Epithelial cell of esophagus (primary cell): ENCODE measurements at regions not wholly inside any gene's neighbourhood (a gene's known extent, or its start where the extent isn't known, plus 50 kb on each side); places are given as distances from the start of the nearest gene placed in this dataset.

Source experiments
- DNase-seq: peaks from one replicate; pipeline ENCODE4 v3.0.0; 2010; ENCODE audit warnings: low read depth
- H3K4me3 ChIP-seq: 2 replicates; pipeline ENCODE4 v1.5.1; 2011; ENCODE audit warnings: mild to moderate bottlenecking, low read length, control low read depth
- CTCF ChIP-seq: IDR thresholded peaks from 2 replicates; pipeline ENCODE4 v1.5.1; 2011; ENCODE audit warnings: low read depth, mild to moderate bottlenecking, low read length, control low read depth, inconsistent platforms; ENCODE audit not compliant: insufficient read depth; ENCODE audit errors: missing control alignments

- H3K4me3 ChIP-seq, result no peak overlapping the region
- no peak for TF ChIP-seq CTCF
- DNase-seq, result no peak
Observed at GRCh38 chrX:16312761-16313623, 145.7 kb downstream of the MAGEB17 start.

- H3K4me3 ChIP-seq, result no peak overlapping the region
- no peak for DNase-seq
- no peak for TF ChIP-seq CTCF
Observed at GRCh38 chrX:16316331-16316730, 149.1 kb downstream of the MAGEB17 start.

GRCh38 chrX:16319929-16320328 is 152.6 kb downstream of the MAGEB17 start:
- DNase-seq, result no peak
- no peak for TF ChIP-seq CTCF
- no peak overlapping the region for H3K4me3 ChIP-seq

GRCh38 chrX:16320765-16321355 is 153.6 kb downstream of the MAGEB17 start:
- DNase-seq, result peak; percentile 36
- H3K4me3 ChIP-seq, result no peak overlapping the region
- TF ChIP-seq CTCF, result no peak

- no peak overlapping the region for H3K4me3 ChIP-seq
- no peak for TF ChIP-seq CTCF
- peak; percentile 1 for DNase-seq
Observed at GRCh38 chrX:16333453-16333852, 166.2 kb downstream of the MAGEB17 start.

- no peak overlapping the region for H3K4me3 ChIP-seq
- TF ChIP-seq CTCF, result no peak
- DNase-seq, result no peak
Observed at GRCh38 chrX:16335181-16335580, 167.9 kb downstream of the MAGEB17 start.

GRCh38 chrX:16347968-16348670 is 180.8 kb downstream of the MAGEB17 start:
- DNase-seq, result no peak
- no peak overlapping the region for H3K4me3 ChIP-seq
- no peak for TF ChIP-seq CTCF
